Right lobe of liver (tissue), 4 donors: ENCODE measurements at regions not wholly inside any gene's neighbourhood (a gene's known extent, or its start where the extent isn't known, plus 50 kb on each side); places are given as distances from the start of the nearest gene placed in this dataset.

Experiments
- POLR2A ChIP-seq: fragments of 450-650 bp; IDR thresholded peaks from one replicate; pipeline ENCODE4 v1.6.1; 2017; ENCODE audit warnings: antibody characterized with exemption, mild to moderate bottlenecking
- TF ChIP-seq, protein P1 (sequence below), 4 donors: fragments of 200-600 bp in 3 of 4; fragments of 450-650 bp in 1 of 4; IDR thresholded peaks; one replicate each; pipeline versions ENCODE4 v1.5.1 to v1.8.0; 2016 to 2022; ENCODE audit warnings: antibody characterized with exemption in 4 of 4, mild to moderate bottlenecking in 2 of 4
- donor health status: DM: no; HTN: no; CAD: no.
- donor health status: DM: no; HTN: no; CAD: no.
- donor health status: DM: no; HTN: yes; CAD: no.

GRCh38 chr14:51534610-51535011, 117.1 kb upstream of the FRMD6 start:
- TF ChIP-seq POLR2A, result peak; percentile 45
- TF ChIP-seq, protein P1, sequence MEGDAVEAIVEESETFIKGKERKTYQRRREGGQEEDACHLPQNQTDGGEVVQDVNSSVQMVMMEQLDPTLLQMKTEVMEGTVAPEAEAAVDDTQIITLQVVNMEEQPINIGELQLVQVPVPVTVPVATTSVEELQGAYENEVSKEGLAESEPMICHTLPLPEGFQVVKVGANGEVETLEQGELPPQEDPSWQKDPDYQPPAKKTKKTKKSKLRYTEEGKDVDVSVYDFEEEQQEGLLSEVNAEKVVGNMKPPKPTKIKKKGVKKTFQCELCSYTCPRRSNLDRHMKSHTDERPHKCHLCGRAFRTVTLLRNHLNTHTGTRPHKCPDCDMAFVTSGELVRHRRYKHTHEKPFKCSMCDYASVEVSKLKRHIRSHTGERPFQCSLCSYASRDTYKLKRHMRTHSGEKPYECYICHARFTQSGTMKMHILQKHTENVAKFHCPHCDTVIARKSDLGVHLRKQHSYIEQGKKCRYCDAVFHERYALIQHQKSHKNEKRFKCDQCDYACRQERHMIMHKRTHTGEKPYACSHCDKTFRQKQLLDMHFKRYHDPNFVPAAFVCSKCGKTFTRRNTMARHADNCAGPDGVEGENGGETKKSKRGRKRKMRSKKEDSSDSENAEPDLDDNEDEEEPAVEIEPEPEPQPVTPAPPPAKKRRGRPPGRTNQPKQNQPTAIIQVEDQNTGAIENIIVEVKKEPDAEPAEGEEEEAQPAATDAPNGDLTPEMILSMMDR (IDR thresholded peaks at IDR 0.05), result no peak
